Hepatocyte (in vitro differentiated cells): ENCODE measurements at regions not wholly inside any gene's neighbourhood (a gene's known extent, or its start where the extent isn't known, plus 50 kb on each side); places are given as distances from the start of the nearest gene placed in this dataset.

ENCODE experiments used
- DNase-seq: peaks from one replicate; pipeline ENCODE4 v3.0.0-alpha.2; 2016; ENCODE audit warnings: low spot score
- H2AFZ ChIP-seq: fragments of 200-600 bp; sonication (generic); 2 replicates; pipeline ENCODE4 v1.6.0; 2016; ENCODE audit warnings: antibody characterized with exemption, mild to moderate bottlenecking
- H3K27ac ChIP-seq: fragments of 200-600 bp; sonication (generic); 2 replicates; pipeline ENCODE4 v1.5.1; 2016; ENCODE audit warnings: mild to moderate bottlenecking
- H3K27me3 ChIP-seq: fragments of 200-600 bp; sonication (generic); 2 replicates; pipeline ENCODE4 v1.6.1; 2016
- H3K36me3 ChIP-seq: fragments of 200-600 bp; sonication (generic); replicated peaks from 2 replicates; pipeline ENCODE4 v1.5.1; 2016; ENCODE audit warnings: low read depth; ENCODE audit not compliant: insufficient read depth
- H3K4me1 ChIP-seq: fragments of 200-600 bp; sonication (generic); 2 replicates; pipeline ENCODE4 v1.5.1; 2016; ENCODE audit warnings: mild to moderate bottlenecking, moderate library complexity; ENCODE audit not compliant: insufficient read depth
- H3K4me2 ChIP-seq: fragments of 200-600 bp; sonication (generic); 2 replicates; pipeline ENCODE4 v1.6.0; 2016
- H3K4me3 ChIP-seq: fragments of 200-600 bp; sonication (generic); 2 replicates; pipeline ENCODE4 v1.5.1; 2016; ENCODE audit warnings: mild to moderate bottlenecking
- H3K79me2 ChIP-seq: fragments of 200-600 bp; sonication (generic); 2 replicates; pipeline ENCODE4 v1.6.0; 2017; ENCODE audit warnings: mild to moderate bottlenecking
- H3K9me2 ChIP-seq: fragments of 200-600 bp; sonication (generic); replicated peaks from 2 replicates; pipeline ENCODE4 v1.6.0; 2017; ENCODE audit warnings: mild to moderate bottlenecking; ENCODE audit not compliant: insufficient read depth
- H3K9me3 ChIP-seq: fragments of 200-600 bp; sonication (generic); 2 replicates; pipeline ENCODE4 v1.5.1; 2016; ENCODE audit warnings: low read depth, mild to moderate bottlenecking
- H4K20me1 ChIP-seq: fragments of 200-600 bp; sonication (generic); 2 replicates; pipeline ENCODE4 v1.6.0; 2016; ENCODE audit warnings: mild to moderate bottlenecking; ENCODE audit not compliant: insufficient read depth, poor library complexity, severe bottlenecking
- EZH2 ChIP-seq: fragments of 200-600 bp; sonication (generic); IDR thresholded peaks from 2 replicates; pipeline ENCODE4 v1.6.1; 2016; ENCODE audit warnings: antibody characterized with exemption, mild to moderate bottlenecking, borderline replicate concordance
- EZH2phosphoT487 ChIP-seq: fragments of 200-600 bp; sonication (generic); IDR thresholded peaks from one replicate; pipeline ENCODE4 v1.6.1; 2018; ENCODE audit warnings: antibody characterized with exemption, mild to moderate bottlenecking, low read depth, moderate library complexity; ENCODE audit not compliant: unreplicated experiment, severe bottlenecking
- WGBS: methylation state at CpG from one replicate; pipeline ENCODE4 v1.1.6; 2016; ENCODE audit warnings: low lambda C conversion rate; ENCODE audit errors: missing lambda C conversion rate; 5-methylcytosine and 5-hydroxymethylcytosine counted together
- TF ChIP-seq, protein P1 (sequence below): fragments of 200-600 bp; sonication (generic); IDR thresholded peaks from 2 replicates; pipeline ENCODE4 v1.5.1; 2016; ENCODE audit warnings: antibody characterized with exemption, mild to moderate bottlenecking; ENCODE audit not compliant: poor library complexity

DNA sequence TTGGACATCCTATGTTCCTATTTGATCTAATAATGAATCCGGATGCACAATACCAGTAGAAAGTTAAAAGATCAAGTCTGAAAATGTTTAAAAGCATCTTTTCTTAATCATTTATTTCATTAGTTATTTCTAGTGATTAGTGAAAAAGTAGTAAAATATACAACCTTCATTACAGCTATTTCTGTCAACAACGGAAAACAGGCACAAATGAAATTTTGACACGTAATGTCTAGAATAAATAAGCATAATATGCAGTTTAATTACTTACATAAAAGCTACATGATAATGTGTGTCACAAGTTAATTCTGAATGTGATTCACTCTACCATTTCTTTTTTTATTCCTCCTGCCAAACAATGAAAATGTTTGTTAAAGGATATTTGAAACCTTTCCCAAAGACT lies 216.1 kb downstream of the MYCN start:
- Histone ChIP-seq H3K4me2 (no peak overlapping the region), H3K4me1 (no peaks in the 10 kb centered on the region), H2AFZ (no peak overlapping the region), H3K27ac (no peak overlapping the region), H3K4me3 (no peak overlapping the region), H3K36me3 (no peaks in the 10 kb centered on the region), H4K20me1 (no peaks in the 10 kb centered on the region), H3K27me3 (no peaks in the 10 kb centered on the region), H3K9me2 (no peaks in the 10 kb centered on the region), H3K9me3 (no peaks in the 10 kb centered on the region), H3K79me2 (no peaks in the 10 kb centered on the region)
- TF ChIP-seq EZH2phosphoT487 (no peak), EZH2 (no peak)
- TF ChIP-seq, protein P1, sequence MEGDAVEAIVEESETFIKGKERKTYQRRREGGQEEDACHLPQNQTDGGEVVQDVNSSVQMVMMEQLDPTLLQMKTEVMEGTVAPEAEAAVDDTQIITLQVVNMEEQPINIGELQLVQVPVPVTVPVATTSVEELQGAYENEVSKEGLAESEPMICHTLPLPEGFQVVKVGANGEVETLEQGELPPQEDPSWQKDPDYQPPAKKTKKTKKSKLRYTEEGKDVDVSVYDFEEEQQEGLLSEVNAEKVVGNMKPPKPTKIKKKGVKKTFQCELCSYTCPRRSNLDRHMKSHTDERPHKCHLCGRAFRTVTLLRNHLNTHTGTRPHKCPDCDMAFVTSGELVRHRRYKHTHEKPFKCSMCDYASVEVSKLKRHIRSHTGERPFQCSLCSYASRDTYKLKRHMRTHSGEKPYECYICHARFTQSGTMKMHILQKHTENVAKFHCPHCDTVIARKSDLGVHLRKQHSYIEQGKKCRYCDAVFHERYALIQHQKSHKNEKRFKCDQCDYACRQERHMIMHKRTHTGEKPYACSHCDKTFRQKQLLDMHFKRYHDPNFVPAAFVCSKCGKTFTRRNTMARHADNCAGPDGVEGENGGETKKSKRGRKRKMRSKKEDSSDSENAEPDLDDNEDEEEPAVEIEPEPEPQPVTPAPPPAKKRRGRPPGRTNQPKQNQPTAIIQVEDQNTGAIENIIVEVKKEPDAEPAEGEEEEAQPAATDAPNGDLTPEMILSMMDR = no peak
- 98% methylated on average over 3 of the region's 3 CpGs for WGBS
- DNase-seq = no peak

DNA sequence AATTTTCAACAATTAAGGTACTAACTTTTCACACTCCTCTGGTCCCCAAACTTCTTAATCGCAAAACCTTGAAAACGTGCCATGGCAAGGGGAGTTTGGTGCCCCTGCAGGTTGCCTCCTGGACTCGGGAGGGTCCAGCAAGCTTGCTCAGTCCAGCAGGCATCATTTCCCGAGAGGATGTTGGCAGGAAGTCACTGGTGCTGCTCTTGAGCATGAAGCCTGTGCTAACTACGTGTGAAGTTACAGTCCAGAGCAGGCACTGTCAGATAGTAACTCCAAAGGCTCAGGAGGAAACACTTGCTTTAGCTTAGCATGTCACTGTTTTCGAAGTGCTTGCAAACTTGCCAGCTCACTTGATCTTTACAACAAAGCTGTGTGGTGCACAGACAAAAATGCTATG lies 215.4 kb downstream of the MYCN start:
- Histone ChIP-seq H3K27ac (no peak overlapping the region), H3K79me2 (no peaks in the 10 kb centered on the region), H3K9me3 (no peaks in the 10 kb centered on the region), H3K27me3 (no peaks in the 10 kb centered on the region), H3K4me3 (no peak overlapping the region), H4K20me1 (no peaks in the 10 kb centered on the region), H3K9me2 (no peaks in the 10 kb centered on the region), H2AFZ (no peak overlapping the region), H3K4me2 (no peak overlapping the region), H3K4me1 (no peaks in the 10 kb centered on the region), H3K36me3 (no peaks in the 10 kb centered on the region)
- DNase-seq = no peak
- TF ChIP-seq, protein P1 = no peak
- TF ChIP-seq EZH2 (no peak), EZH2phosphoT487 (no peak)
- WGBS = 54% methylated on average over 6 of the region's 6 CpGs

DNA sequence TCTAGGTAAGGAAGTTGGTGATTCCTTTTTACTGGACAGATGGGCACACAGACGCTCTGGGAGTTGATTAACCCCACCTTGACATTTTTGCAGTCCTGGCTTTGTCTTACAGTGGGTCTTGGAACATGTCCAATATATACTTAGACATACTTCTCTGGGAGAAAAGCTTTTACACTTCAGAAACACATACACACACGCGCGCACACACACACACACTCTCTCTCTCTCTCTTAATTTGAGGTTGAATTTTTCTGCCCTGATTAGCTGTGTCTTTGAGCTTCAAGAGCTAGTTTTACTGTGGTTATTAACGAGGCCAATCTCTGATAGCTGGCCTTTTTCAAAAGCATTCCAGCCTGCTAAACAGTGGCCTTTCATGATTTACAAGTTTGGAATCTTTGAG lies 215.0 kb downstream of the MYCN start:
- no peak overlapping the region for H3K27ac ChIP-seq
- H3K4me3 ChIP-seq = no peak overlapping the region
- DNase-seq = no peak
- 65% methylated on average over 5 of the region's 5 CpGs for WGBS
- no peaks in the 10 kb centered on the region for H4K20me1 ChIP-seq
- H3K9me3 ChIP-seq = no peaks in the 10 kb centered on the region
- H3K36me3 ChIP-seq = no peaks in the 10 kb centered on the region
- H3K4me2 ChIP-seq = no peak overlapping the region
- TF ChIP-seq EZH2 (no peak), EZH2phosphoT487 (no peak)
- TF ChIP-seq, protein P1 = no peak
- no peaks in the 10 kb centered on the region for H3K27me3 ChIP-seq
- H2AFZ ChIP-seq = no peak overlapping the region
- no peaks in the 10 kb centered on the region for H3K9me2 ChIP-seq
- no peaks in the 10 kb centered on the region for H3K79me2 ChIP-seq
- no peaks in the 10 kb centered on the region for H3K4me1 ChIP-seq
